Lower leg skin (tissue), 4 donors: ENCODE measurements at regions not wholly inside any gene's neighbourhood (a gene's known extent, or its start where the extent isn't known, plus 50 kb on each side); places are given as distances from the start of the nearest gene placed in this dataset.

Source experiments
- DNase-seq, 2 donors: peaks; one replicate each; pipeline ENCODE4 v3.0.0-alpha.2; 2019; ENCODE audit warnings: low spot score in 2 of 2
- H3K4me3 ChIP-seq: fragments of 200-600 bp; sonication (generic); 2 replicates; pipeline ENCODE4 v1.5.1; 2017; ENCODE audit warnings: mild to moderate bottlenecking, low read depth; ENCODE audit not compliant: poor library complexity, severe bottlenecking
- CTCF ChIP-seq, 3 donors: fragments of 450-650 bp; IDR thresholded peaks; one replicate each; pipeline ENCODE4 v1.5.1; 2016; ENCODE audit warnings: antibody characterized with exemption in 3 of 3, mild to moderate bottlenecking in 3 of 3, moderate library complexity in 2 of 3
- POLR2A ChIP-seq, 2 donors: fragments of 450-650 bp; IDR thresholded peaks; one replicate each; pipeline ENCODE4 v1.6.1; 2016 to 2017; ENCODE audit warnings: antibody characterized with exemption in 2 of 2, mild to moderate bottlenecking in 1 of 2, moderate library complexity in 1 of 2
- WGBS, 2 donors: methylation state at CpG; one replicate each; pipeline ENCODE4 v1.1.5; 2018; 5-methylcytosine and 5-hydroxymethylcytosine counted together
- intact Hi-C: fragments of 100-400 bp; cut with DNase I; formaldehyde crosslinking; loops from one replicate; pipeline ENCODE4 v1.15.0; 2023; ENCODE audit warnings: low total_unique reads

- WGBS, 2 donors: 59 to 62% methylated on average over 6 of the region's 6 CpGs
- intact Hi-C loops: no loop called here
- H3K4me3 ChIP-seq: no peak overlapping the region
- TF ChIP-seq POLR2A (IDR thresholded peaks at IDR 0.05): no peak
- no peak for TF ChIP-seq CTCF (IDR thresholded peaks at IDR 0.05)
- no peak for DNase-seq
Measured at GRCh38 chr1:37085393-37085792, 51.1 kb upstream of the GRIK3 start.

- intact Hi-C loops: no loop called here
- WGBS, 2 donors: 75 to 87% methylated on average over 3 of the region's 3 CpGs
- TF ChIP-seq CTCF (IDR thresholded peaks at IDR 0.05) (no peak), POLR2A (IDR thresholded peaks at IDR 0.05) (no peak)
- DNase-seq: no peak
- no peak overlapping the region for H3K4me3 ChIP-seq
Measured at GRCh38 chr1:37089750-37090149, 55.4 kb upstream of the GRIK3 start.

- TF ChIP-seq POLR2A (IDR thresholded peaks at IDR 0.05): no peak
- no peak for TF ChIP-seq CTCF (IDR thresholded peaks at IDR 0.05)
- no peak overlapping the region for H3K4me3 ChIP-seq
- intact Hi-C loops: no loop called here
- DNase-seq: no peak
- 97% methylated on average over 2 of the region's 2 CpGs for WGBS, 2 donors
Measured at GRCh38 chr1:37090671-37091070, 56.4 kb upstream of the GRIK3 start.

- TF ChIP-seq POLR2A (IDR thresholded peaks at IDR 0.05): no peak
- no peak for DNase-seq
- WGBS, 2 donors: 50 to 64% methylated on average over 1 of the region's 1 CpG
- intact Hi-C loops: no loop called here
- no peak overlapping the region for H3K4me3 ChIP-seq
Measured at GRCh38 chr1:37092937-37093336, 58.6 kb upstream of the GRIK3 start.

- TF ChIP-seq POLR2A (IDR thresholded peaks at IDR 0.05): no peak
- TF ChIP-seq CTCF (IDR thresholded peaks at IDR 0.05): no peak
- no peak overlapping the region for H3K4me3 ChIP-seq
- WGBS, 2 donors: 30 to 39% methylated on average over 6 of the region's 6 CpGs
- intact Hi-C loops: no loop called here
- DNase-seq: no peak
Measured at GRCh38 chr1:37094302-37094701, 60.0 kb upstream of the GRIK3 start.

- intact Hi-C loops: no loop called here
- WGBS, 2 donors: 83 to 84% methylated on average over 6 of the region's 6 CpGs
- no peak for DNase-seq
- no peak overlapping the region for H3K4me3 ChIP-seq
- TF ChIP-seq POLR2A (IDR thresholded peaks at IDR 0.05) (no peak), CTCF (IDR thresholded peaks at IDR 0.05) (no peak)
Measured at GRCh38 chr1:37096523-37096922, 62.2 kb upstream of the GRIK3 start.
